ENCODE measurements at regions not wholly inside any gene's neighbourhood (a gene's known extent, or its start where the extent isn't known, plus 50 kb on each side); places are given as distances from the start of the nearest gene placed in this dataset.

DNA sequence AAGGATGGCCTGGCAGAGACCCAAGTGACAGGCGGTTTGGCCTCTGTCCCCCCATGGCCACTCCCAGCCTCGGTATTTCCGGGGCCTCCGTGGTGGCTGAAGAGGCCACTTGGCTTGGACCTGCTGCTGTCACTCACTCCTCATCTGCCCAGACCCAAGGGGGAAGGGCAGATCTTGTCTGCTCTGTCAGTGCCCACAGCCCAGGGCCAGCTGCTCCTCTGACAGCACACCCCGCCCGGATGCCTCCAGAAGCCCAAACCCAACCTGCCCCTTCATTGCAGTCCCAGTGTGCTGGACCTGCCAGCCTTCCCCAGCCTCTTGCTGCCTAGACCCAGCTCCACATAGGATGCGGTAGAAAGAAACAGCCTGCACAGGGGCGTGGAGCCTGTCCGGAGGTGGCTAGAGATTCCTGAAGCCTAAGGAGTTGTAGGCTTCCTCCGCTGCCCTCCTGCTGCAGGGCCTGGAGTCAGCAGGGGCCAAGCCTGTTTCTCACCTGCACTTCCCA lies 52.0 kb downstream of the MAGEF1 start:
- peak; percentile 66 for DNase-seq (ENCODE audit: low read depth)

- DNase-seq (ENCODE audit: low read depth), result no peak
Observed at GRCh38 chr3:184658223-184658928, 53.5 kb downstream of the MAGEF1 start.

DNA sequence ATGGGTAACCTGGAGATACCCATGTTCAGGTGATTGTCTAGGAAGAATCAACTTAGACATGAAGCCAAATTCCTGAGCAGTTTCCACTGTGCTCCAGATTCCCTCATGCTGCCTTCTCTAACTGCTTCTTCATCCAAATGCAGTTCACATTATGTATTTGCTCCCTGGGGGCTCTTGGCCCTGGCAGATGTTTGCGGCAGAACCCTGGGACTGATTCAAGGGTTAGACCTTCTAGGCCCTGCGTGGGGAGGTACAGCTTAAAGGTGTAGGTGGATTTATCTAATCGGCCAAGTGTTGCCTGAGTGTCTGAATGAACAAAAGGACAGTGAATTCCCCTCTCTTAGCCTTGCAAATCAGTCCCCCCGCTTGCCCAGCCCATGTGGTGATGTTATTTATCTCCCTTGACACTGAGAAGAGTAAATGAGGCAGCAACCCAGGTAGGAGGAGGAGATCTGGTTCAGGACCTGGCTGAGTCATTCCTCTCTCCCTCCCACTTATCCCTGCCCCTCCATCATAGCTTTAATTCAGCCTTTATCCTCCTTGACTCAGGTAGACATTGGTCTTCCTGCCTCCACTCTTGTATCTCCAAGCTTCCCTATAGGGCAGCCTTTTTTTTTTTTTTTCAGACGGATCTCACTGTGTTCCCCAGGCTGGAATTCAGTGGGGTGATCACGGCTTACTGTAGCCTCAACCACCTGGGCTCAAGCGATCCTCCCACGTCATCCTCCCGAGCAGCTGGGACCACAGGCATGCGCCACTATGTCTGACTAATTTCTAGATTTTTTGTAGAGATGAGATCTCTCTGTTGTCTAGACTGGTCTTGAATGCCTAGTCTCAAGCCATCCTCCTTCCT lies 54.8 kb downstream of the MAGEF1 start:
- DNase-seq (ENCODE audit: low read depth), result peak; percentile 91

DNA sequence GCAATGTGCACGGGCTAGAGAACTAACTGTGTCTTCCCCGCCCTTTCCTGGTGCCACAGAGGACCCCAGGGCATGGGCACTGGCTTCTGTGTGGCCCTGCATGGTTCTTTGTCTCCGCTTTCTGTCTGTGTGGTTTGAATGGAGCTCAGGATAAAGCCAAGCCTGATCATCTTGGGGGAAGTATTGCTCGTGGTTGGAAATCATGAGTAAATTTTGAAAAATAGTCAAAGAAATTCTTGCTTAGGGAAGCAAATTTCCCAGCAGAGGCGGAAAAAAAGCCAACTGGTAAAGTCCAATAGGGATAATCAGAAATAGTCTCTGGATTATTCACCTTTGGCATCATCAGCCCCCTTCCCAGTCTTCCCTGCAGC lies 55.4 kb downstream of the MAGEF1 start:
- DNase-seq (ENCODE audit: low read depth), result no peak

DNA sequence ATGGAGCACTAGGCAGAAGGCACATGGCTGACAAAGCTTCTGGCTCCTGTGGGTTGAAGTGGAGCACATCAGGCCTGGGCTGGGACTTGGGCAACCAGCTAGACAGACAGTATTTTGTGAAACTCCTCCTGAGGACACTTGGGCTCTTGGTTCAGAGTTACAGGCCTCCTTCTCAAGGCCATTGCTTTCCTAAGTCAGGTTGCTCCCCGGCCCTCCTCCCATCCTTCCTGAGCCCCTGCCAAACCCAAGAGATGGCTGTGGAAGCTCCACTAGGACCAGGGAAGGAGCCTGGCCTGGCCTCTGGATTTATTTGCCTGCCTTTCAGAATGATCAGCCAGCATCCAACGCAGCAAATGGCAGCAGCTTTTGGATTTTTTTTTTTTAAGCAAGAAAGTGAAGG lies 56.3 kb downstream of the MAGEF1 start:
- no peak for DNase-seq (ENCODE audit: low read depth)

DNA sequence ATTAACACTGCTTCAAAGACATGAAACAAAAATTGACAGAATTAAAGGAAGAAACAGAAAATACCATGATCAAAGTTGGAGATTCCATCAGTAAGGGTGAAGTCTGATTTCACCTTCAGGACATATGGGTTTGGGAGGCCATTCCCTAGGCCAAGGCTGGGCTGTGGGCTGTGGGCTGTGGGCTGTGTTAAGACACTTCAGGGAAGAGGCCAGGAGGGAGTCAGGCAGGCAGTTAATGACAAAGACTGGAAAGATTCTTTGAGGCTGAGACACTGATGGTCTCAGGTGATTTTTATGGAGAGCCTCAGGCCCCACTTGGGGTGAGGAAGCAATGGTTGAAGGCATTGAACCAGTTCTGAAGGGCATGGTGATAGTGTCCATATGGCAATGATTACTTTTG lies 57.5 kb downstream of the MAGEF1 start:
- no peak for DNase-seq (ENCODE audit: low read depth)

GRCh38 chr3:184652465-184652864 lies 59.4 kb downstream of the MAGEF1 start:
- DNase-seq (ENCODE audit: low read depth), result no peak

DNA sequence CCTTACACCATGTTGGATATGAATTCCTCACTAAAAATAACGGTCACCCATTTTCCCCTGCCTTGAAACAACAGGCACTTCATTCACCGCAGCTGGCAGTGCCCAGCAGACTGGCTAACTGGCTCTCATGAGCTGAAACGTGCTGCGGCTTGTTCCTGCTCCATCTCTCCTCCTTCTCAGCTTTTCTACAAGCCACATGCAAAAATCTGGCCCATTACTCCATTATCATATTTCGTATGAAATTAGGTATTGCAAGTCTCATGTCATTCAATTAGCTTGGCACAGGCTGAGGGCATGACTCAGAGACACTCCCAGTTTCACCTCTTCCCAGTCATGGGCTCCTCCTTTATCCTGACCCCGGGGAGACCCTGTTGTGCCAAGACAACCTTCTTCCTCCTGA lies 60.0 kb downstream of the MAGEF1 start:
- DNase-seq (ENCODE audit: low read depth), result no peak

DNA sequence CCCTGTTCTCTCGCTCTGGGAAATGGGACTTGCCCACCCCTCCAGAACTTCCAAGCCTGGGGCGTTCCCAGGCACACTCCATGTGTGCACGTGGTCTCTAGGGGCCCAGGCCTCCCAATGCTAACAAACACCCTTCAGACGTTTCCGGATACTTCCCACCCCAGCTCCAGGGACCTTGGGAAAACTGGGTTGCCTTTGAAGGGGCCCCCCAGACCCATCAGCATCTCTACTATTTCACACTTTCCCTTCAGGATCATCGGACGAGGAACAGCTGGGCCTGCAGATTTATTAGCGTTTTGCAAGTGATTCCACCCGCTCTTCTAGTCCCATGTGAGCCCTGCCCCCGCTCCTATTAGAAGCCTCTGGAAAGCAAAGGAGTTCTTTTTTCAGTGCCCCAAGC lies 63.2 kb downstream of the MAGEF1 start:
- DNase-seq (ENCODE audit: low read depth), result no peak

- no peak for DNase-seq (ENCODE audit: low read depth)
Observed at GRCh38 chr3:184647405-184647936, 64.4 kb downstream of the MAGEF1 start.

GRCh38 chr3:184645336-184645735 lies 66.5 kb downstream of the MAGEF1 start:
- no peak for DNase-seq (ENCODE audit: low read depth)

GRCh38 chr3:184643442-184643841 lies 68.4 kb downstream of the MAGEF1 start:
- DNase-seq (ENCODE audit: low read depth), result no peak

DNA sequence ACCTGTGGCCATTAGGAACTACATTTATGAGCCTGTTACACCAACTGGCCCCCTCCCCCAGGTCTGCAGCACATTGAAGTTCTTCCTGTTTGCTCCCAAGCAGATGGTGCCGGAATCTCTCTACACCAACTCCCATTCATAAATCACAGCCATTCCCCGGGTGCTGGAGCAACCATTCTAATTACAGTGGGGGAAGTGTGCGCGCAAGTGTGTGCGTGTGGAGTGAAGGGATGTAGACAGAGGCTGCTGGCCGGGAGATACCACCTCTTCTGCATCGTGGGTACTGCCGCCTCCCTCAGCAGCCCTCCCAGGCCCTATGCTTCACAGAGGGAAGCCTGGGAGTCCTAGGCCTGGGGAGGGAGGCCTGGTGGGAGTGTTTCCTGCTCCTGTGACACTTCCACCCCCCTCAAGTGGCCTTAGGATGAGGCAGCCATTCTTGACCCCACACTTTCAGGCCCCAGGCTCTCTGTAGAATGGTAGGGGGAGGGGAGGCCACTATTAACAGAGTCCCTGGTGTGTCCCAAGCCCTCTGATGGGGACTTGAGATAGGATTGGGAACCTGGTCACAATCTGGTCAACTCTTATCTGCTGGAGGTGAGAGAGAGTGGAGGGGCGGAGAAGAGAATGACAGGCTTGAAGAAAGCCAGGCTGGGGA lies 69.1 kb downstream of the MAGEF1 start:
- no peak for DNase-seq (ENCODE audit: low read depth)

DNA sequence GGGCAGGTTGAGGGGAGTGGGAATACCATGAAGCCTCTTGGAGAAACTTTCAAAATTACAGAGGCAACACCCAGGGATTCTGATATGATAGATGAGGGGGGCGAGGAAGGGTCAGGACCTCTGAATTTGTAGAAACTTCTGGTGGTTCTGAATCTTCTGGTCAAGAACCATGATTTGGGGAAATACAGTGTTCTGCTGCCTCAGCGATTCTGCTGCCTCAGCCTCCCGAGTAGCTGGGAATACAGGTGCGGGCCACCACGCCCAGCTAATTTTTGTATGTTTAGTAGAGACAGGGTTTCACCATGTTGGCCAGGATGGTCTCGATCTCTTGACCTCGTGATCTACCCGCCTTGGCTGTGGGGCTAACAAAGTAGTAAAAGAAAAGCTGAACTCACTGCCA lies 70.4 kb downstream of the MAGEF1 start:
- no peak for DNase-seq (ENCODE audit: low read depth)

DNA sequence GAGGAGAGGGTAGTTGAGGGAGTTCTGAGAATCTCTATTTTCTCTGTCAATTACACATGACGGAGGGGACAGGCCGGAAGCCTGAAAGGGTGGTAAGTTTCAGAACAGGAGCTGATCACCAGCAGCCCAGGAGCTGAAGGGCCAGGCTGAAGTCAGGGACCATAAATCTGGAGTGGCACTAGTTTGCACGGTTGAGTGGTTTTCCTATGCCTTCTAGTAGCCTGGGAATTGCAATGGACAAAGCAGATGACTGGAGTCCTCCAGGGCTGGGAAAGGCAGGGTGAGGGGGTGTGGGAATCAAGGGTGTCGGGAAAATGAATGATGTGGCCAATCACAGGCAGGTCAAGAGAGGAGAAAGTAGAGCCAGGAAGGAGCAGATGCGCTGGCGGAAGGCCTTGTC lies 72.5 kb downstream of the MAGEF1 start:
- no peak for DNase-seq (ENCODE audit: low read depth)

- DNase-seq (ENCODE audit: low read depth), result no peak
Observed at GRCh38 chr3:184637705-184638104, 74.2 kb downstream of the MAGEF1 start.

DNA sequence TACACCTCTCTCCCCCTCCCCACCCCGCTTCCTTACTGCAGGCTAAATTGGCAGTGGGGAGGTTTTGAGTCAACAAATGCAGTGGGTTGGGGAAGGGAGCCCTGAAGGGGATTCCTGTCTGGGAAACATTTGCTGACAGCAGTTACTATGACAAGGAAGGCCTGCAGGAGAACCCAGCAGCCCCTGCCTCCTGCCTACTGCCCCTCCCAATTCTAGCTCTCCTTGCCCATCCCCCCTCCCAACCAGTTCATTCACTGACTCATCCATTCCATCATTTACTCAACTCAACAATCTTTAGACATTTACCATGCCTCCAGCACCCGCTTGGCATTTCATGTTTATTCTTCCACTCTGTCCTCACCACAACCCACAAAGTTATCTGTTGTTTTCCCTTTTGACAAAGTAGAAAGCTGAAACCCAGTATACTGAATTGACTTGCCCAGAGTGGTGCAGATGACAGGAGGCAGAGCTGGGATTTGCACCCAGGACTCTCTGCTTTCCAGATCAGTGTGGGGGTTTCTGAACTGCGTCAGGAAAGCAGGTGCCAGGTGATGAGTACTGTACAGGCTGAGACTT lies 75.0 kb downstream of the MAGEF1 start:
- peak; percentile 94 for DNase-seq (ENCODE audit: low read depth)

DNA sequence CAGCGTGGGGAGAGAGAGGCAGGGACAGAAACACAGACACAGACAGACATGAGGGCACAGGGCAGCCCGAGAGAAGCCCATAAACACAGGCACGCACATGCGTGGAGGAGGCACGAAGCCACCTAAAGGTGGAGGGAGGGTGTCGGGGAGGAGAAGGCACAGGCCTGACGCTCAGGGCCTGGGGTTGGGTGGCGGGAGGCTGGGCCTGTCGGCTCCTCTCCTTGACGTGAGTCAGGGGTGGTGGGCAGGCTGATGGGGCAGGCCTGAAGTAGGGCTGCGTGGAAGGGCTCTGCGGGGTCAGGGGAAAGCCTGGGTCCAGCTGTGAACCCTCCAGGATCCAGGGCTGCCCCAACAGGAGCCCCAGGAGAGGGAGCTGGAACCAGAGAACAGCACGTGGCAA lies 74.2 kb downstream of the EPHB3 start:
- no peak for DNase-seq (ENCODE audit: low read depth)

- peak; percentile 38 for DNase-seq (ENCODE audit: low read depth)
Observed at GRCh38 chr3:184635126-184635525, 73.5 kb downstream of the EPHB3 start.

- no peak for DNase-seq (ENCODE audit: low read depth)
Observed at GRCh38 chr3:184633237-184633579, 71.6 kb downstream of the EPHB3 start.

- no peak for DNase-seq (ENCODE audit: low read depth)
Observed at GRCh38 chr3:184632551-184633236, 71.1 kb downstream of the EPHB3 start.
